WI38 (cell line): ENCODE measurements at regions not wholly inside any gene's neighbourhood (a gene's known extent, or its start where the extent isn't known, plus 50 kb on each side); places are given as distances from the start of the nearest gene placed in this dataset.

ENCODE experiments used
- H3K4me3 ChIP-seq: 2 replicates; pipeline ENCODE4 v1.5.1; 2011; ENCODE audit warnings: low read depth, mild to moderate bottlenecking, control low read depth, low read length
- CTCF ChIP-seq: IDR thresholded peaks from 2 replicates; pipeline ENCODE4 v1.5.1; 2012; ENCODE audit warnings: low read depth, mild to moderate bottlenecking, control low read depth, low read length

- TF ChIP-seq CTCF, result no peak
- H3K4me3 ChIP-seq, result no peak overlapping the region
These were observed 139.3 kb downstream of the CXCL12 start for GRCh38 chr10:44245601-44245938.

- TF ChIP-seq CTCF, result no peak
- H3K4me3 ChIP-seq, result no peak overlapping the region
These were observed 139.9 kb downstream of the CXCL12 start for GRCh38 chr10:44244745-44245600.

DNA sequence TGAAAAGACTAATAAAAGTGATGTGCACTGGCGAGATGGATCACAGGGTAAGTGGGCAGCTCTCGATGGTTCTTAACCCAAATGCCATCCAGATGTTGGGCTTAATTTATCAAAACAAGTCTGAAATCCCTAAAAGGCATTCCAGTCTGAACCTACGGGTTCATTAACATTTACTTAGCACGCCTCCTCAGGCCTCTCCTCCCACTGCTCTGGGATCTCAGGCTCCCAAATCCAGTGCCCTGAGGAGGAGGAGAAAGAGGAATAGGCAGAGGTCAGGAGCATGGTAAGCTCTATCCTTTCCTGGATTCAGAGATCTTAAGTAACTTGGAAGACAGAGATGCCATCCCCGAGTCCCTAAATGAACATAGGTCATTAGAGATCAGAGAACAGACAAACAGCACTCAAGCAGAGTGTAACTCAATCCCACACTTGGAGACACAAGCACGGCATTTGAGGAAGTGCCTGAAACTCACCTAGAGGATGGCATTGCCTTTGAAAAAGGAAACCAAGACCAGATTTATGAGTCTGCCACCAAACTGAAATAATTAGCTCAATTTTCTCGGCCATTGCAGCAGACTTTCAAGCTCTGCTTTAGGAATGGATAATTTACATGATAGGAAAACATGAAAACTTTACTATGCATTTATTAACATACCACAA is 140.9 kb downstream of the CXCL12 start:
- TF ChIP-seq CTCF, result no peak
- no peak overlapping the region for H3K4me3 ChIP-seq

- TF ChIP-seq CTCF, result no peak
These were observed 142.1 kb downstream of the CXCL12 start for GRCh38 chr10:44242826-44243225.

GRCh38 chr10:44242091-44242490 is 142.8 kb downstream of the CXCL12 start:
- H3K4me3 ChIP-seq, result no peak overlapping the region
- no peak for TF ChIP-seq CTCF

More at GRCh38 chr10:44242826-44243225, 142.1 kb downstream of the CXCL12 start:
- H3K4me3 ChIP-seq, result no peak overlapping the region

- H3K4me3 ChIP-seq, result no peak overlapping the region
- TF ChIP-seq CTCF, result no peak
These were observed 144.2 kb downstream of the CXCL12 start for GRCh38 chr10:44240584-44241205.

DNA sequence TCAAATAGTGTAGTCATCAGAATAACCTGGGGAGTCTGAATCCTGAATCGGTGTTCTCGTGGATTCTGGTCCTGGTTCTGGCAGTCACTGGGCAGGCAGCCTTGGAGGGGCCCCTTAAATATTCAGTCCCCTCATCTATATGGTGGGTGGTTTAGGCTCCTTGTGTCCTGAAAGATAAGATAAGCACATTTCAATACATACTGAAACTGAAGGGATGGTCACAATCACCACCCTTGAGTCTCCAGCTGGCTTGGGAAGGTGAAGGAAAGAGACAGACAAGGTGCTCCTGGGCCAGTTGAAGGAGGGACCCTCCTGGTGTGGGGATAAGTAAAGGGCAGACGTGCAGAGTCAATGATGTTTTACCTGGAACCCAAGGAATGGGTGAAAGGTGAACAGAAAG is 146.7 kb downstream of the CXCL12 start:
- no peak for TF ChIP-seq CTCF
- no peak overlapping the region for H3K4me3 ChIP-seq
